Effector memory CD8-positive, alpha-beta T cell (primary cell): ENCODE measurements at regions not wholly inside any gene's neighbourhood (a gene's known extent, or its start where the extent isn't known, plus 50 kb on each side); places are given as distances from the start of the nearest gene placed in this dataset.
"Not testable (repeated sequence)": the region's sequence is repeated elsewhere in the genome, so short reads cannot be mapped to it uniquely, and the experiment has no call there.

Experiments used
- ATAC-seq: fragments of 150-1000 bp; cut with Tn5 transposase; replicated peaks from 2 replicates; pipeline ENCODE4 v1.10.0; 2021; ENCODE audit warnings: mild to moderate bottlenecking, moderate library complexity
- DNase-seq, 3 experiments: peaks; one replicate each; pipeline ENCODE4 v3.0.0; 2021
- H3K27ac Mint-ChIP-seq, 2 donors: one replicate each; pipeline ENCODE4 v1.8.0; 2022; ENCODE audit warnings: mild to moderate bottlenecking in 2 of 2, mixed read lengths in 2 of 2, moderate library complexity in 2 of 2
- H3K27me3 Mint-ChIP-seq, 2 donors: one replicate each; pipeline ENCODE4 v1.8.0; 2022; ENCODE audit warnings: mixed read lengths in 2 of 2
- H3K36me3 Mint-ChIP-seq: one replicate; pipeline ENCODE4 v1.8.0; 2022; ENCODE audit warnings: mild to moderate bottlenecking, moderate library complexity, mixed read lengths; ENCODE audit not compliant: insufficient read depth
- H3K4me1 Mint-ChIP-seq, 2 donors: one replicate each; pipeline ENCODE4 v1.8.0; 2022; ENCODE audit warnings: low read depth in 2 of 2, mixed read lengths in 2 of 2
- H3K4me3 Mint-ChIP-seq, 2 donors: one replicate each; pipeline ENCODE4 v1.8.0; 2022; ENCODE audit warnings: mild to moderate bottlenecking in 2 of 2, mixed read lengths in 2 of 2, moderate library complexity in 2 of 2
- H3K9me3 Mint-ChIP-seq, 2 donors: one replicate each; pipeline ENCODE4 v1.8.0; 2022; ENCODE audit warnings: mixed read lengths in 2 of 2

DNA sequence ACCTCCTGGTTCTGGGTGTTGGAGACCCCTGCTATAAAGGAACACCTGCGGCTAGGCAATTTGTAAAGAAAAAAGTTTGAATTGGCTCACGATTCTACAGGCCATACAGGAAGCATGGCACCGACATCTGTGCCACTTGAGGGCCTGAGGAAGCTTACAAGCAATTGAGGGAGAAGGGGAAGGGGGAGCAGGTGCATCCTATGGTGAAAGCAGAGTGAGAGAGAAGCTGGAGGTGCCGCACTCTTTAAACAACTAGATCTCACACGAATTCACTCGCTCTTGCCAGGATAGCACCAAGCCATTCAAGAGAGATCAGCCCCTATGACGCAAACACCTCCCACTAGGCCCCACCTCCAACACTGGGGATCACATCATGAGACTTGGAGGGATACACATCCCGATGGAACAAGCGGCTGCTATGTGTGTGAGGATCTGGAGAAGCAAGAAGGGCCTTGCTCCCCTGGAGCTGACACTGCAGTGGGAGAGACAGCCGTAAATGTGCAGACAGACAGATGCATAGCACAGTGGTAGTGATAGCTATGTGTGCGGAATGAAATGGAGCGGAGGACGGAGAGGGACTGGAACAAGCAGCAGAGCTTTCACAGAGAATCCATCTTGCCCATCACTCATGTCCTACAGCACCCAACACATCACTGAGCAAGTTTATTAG is 60.7 kb upstream of the HELT start:
- Mint-ChIP-seq H3K27ac (no peak overlapping the region), H3K9me3 (no peaks in the 10 kb centered on the region), H3K27me3 (peaks cover 12 to 42% of the 10 kb centered on the region in 2 donors), H3K4me1 (peaks cover 0 to 8% of the 10 kb centered on the region in 2 donors), H3K4me3 (no peak overlapping the region), H3K36me3 (no peaks in the 10 kb centered on the region)
- ATAC-seq (no peak), DNase-seq (no peak)

DNA sequence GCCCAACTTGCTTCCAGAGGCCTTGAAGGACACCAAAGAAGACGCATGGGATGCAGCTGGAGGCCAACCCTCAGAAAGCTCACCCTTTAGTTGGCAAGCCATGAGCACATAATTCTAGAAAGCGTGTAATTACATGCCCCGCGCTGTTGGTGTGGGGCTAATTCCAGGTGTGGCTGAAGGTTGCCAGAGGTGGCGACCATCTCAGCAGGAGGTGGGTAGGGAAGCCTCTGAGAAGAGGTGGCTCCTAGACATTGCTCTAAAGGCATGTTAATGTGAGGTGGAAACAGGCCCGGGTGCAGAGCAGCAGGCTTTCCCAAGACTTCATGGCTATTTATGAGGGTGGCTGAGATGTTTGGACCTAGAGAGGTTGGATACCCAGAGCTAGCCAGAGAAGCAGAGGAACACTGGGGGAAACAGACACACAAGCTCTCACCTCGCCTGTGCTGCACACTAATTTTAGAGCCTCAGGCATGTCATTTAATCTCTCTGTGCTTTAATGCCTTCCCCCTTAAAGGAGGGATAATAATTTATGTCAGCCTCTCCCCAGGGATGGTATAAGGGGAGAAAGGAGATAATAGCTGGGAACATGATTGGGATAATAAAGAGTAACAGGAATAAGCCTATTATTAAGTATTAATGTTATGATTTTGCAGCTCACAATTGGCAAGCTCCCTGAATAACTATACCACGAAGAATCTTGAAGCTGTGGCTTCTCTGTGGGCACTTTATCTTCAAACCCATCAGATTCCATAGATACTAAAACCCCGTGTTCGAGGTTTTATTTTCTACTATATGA is 60.0 kb upstream of the HELT start:
- Mint-ChIP-seq H3K27ac (no peak overlapping the region), H3K27me3 (peaks cover 12 to 38% of the 10 kb centered on the region in 2 donors), H3K4me3 (no peak overlapping the region), H3K4me1 (peaks cover 0 to 8% of the 10 kb centered on the region in 2 donors), H3K9me3 (no peaks in the 10 kb centered on the region), H3K36me3 (peaks cover 2% of the 10 kb centered on the region)
- no peak for ATAC-seq
- DNase-seq, result no peak

DNA sequence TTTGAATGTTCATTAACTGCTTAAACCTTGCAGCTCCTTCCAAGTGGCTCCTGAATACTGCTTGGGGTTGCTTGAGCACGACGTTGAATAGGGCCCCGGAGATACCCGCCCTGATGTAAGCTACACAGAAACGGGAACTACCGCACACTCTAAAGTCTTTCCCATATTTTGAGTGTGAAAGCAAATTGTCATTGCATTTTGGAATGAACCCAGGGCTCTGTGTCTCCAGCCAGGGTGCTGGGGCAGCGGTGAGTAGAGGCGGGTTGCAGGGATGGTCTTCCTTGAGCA is 59.4 kb upstream of the HELT start:
- H3K4me1 Mint-ChIP-seq, result peaks cover 0 to 8% of the 10 kb centered on the region in 2 donors

DNA sequence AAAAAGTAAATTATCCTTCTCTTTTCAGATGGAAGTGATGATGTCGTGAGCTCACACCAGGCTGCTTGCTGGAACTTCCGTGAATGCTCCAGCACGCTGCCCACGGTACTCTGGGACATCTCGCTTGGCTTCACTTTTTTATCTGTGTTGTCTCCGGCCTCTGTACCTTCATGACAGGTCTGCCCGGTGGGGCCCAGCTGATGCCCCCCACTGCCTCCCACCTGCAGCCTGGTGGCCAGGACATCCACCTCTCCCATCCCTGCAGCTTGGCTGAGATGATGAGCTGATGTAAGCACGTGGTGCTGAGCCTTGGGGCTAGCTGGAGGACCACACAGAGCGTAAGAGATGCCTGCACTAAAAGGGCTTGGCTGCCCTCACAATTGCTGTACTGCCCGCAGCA is 59.0 kb upstream of the HELT start:
- no peaks in the 10 kb centered on the region for H3K9me3 Mint-ChIP-seq
- peaks cover 12 to 29% of the 10 kb centered on the region in 2 donors for H3K27me3 Mint-ChIP-seq
- DNase-seq, result no peak
- H3K4me1 Mint-ChIP-seq, result peaks cover 0 to 8% of the 10 kb centered on the region in 2 donors
- no peak overlapping the region for H3K27ac Mint-ChIP-seq
- H3K36me3 Mint-ChIP-seq, result peaks cover 12% of the 10 kb centered on the region
- H3K4me3 Mint-ChIP-seq, result no peak overlapping the region
- no peak for ATAC-seq

More for the DNA sequence above, 59.4 kb upstream of the HELT start:
- ATAC-seq, result no peak
- no peak for DNase-seq
- Mint-ChIP-seq H3K4me3 (no peak overlapping the region), H3K9me3 (no peaks in the 10 kb centered on the region), H3K27ac (no peak overlapping the region), H3K27me3 (peaks cover 12 to 33% of the 10 kb centered on the region in 2 donors), H3K36me3 (peaks cover 7% of the 10 kb centered on the region)

DNA sequence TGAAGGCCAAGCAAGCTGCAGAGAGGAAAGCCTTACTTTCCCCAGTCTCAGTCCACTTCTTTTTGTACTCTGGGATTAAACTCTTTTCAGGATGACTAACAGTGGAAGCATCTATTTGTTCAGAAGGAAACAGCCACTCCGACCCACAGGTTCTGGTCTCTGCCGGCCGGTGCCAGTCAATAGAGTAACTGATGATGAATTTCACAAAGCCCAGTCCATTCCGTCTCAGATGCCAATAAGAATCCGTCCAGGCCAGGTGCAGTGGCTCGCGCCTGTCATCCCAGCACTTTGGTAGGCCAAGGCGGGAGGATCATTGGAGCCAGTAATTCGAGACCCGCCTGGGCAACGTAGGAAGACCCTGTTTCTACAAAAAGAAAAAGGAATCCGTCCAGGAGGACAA is 58.5 kb upstream of the HELT start:
- Mint-ChIP-seq H3K36me3 (peaks cover 17% of the 10 kb centered on the region), H3K27ac (no peak overlapping the region), H3K4me1 (peaks cover under 1 to 8% of the 10 kb centered on the region in 2 donors), H3K9me3 (peaks cover 0 to 2% of the 10 kb centered on the region in 2 donors), H3K4me3 (no peak overlapping the region), H3K27me3 (peaks cover 14 to 24% of the 10 kb centered on the region in 2 donors)
- ATAC-seq (no peak), DNase-seq (no peak)

DNA sequence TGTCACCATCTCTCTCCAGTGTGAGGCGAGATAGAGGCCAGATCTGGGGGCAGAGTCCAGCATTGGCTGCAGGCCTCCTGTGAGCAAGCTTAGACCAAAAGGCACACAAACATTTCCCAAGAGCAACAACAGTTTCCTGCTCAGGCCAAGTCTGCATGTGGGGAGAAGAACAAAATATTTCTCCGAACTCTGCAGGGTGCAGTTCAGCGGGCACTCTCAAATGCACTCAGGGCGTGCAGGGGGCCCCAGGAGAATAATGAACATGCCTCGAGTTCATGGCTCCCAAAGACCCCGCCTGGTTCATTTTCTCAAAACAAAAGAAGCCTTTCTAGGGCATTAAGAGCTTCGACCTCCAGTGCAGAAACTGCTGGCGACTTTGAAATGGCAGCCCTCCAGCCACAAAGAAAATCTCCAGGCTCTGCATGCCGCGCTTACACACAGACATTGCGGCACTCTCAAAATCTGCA is 57.8 kb upstream of the HELT start:
- ATAC-seq (no peak), DNase-seq (no peak)
- Mint-ChIP-seq H3K36me3 (peaks cover 24% of the 10 kb centered on the region), H3K4me1 (peaks cover 4 to 12% of the 10 kb centered on the region in 2 donors), H3K4me3 (no peak overlapping the region), H3K9me3 (peaks cover 4 to 7% of the 10 kb centered on the region in 2 donors), H3K27ac (no peak overlapping the region), H3K27me3 (peaks cover 18 to 22% of the 10 kb centered on the region in 2 donors)

DNA sequence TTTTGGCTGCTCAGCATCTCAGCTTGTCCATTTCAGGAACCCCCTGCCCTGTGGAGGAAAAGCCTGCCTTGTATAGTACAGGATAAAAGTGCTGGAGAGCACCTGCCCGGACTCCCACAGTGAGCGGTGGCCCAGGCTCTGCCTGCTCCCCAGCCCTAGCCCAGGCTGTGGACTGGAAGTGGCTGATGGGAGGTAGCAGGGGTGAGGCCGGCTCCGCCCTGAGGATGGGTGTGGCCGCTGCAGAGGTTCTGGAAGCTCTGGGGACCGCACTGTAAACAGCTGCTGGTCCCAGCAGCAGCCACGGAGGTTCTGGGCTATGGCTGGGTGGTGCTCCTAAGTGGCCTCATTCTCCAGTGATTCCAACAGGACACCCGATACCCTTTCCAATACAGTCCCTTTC is 56.6 kb upstream of the HELT start:
- DNase-seq, result no peak
- Mint-ChIP-seq H3K4me1 (peaks cover 4 to 12% of the 10 kb centered on the region in 2 donors), H3K27me3 (peaks cover 18 to 22% of the 10 kb centered on the region in 2 donors), H3K36me3 (peaks cover 34% of the 10 kb centered on the region), H3K9me3 (peaks cover 4 to 7% of the 10 kb centered on the region in 2 donors), H3K4me3 (no peak overlapping the region), H3K27ac (no peak overlapping the region)
- ATAC-seq, result no peak

DNA sequence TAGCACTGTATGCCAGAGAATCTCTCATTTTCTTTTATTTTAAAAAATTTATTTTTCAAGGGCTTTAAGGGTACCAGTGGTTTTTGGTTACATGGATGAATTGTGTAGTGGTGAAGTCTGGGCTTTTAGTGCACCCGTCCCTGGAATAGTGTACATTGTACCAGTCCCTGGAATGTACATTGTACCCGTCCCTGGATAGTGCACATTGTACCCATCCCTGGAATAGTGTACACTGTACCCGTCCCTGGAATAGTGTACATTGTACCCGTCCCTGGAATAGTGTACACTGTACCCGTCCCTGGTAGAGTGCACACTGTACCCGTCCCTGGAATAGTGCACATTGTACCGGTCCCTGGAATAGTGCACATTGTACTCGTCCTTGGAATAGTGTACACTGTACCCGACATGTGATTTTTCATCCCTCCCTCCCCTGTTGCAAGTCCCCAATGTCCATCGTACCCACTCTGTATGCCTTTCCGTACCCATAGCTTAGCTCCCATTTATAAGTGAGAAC is 56.1 kb upstream of the HELT start:
- peaks cover 4 to 12% of the 10 kb centered on the region in 2 donors for H3K4me1 Mint-ChIP-seq
- peaks cover 34% of the 10 kb centered on the region for H3K36me3 Mint-ChIP-seq
- no peak for DNase-seq
- no peak overlapping the region for H3K4me3 Mint-ChIP-seq
- peaks cover 4 to 7% of the 10 kb centered on the region in 2 donors for H3K9me3 Mint-ChIP-seq
- ATAC-seq, result no peak
- no peak overlapping the region for H3K27ac Mint-ChIP-seq
- H3K27me3 Mint-ChIP-seq, result peaks cover 17 to 22% of the 10 kb centered on the region in 2 donors

DNA sequence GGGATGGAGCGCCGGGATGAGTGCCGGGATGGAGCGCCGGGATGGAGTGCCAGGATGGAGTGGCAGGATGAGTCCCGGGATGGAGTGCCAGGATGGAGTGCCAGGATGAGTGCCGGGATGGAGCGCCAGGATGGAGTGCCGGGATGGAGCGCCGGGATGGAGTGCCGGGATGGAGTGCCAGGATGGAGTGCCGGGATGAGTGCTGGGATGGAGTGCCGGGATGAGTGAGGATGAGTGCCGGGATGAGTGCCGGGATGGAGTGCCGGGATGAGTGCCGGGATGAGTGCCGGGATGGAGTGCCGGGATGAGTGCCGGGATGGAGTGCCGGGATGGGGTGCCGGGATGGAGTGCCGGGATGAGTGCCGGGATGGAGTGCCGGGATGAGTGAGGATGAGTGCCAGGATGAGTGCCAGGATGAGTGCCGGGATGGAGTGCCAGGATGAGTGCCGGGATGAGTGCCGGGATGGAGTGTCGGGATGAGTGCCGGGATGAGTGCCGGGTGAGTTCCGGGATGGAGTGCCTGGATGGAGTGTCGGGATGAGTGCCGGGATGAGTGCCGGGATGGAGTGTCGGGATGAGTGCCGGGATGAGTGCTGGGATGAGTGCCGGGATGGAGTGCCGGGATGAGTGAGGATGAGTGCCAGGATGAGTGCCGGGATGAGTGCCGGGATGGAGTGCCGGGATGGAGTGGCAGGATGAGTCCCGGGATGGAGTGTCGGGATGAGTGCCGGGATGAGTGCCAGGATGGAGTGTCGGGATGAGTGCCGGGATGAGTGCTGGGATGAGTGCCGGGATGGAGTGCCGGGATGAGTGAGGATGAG is 52.9 kb upstream of the HELT start:
- H3K4me3 Mint-ChIP-seq, result peak overlapping the region; percentile 84 to 87
- H3K36me3 Mint-ChIP-seq, result peaks cover 50% of the 10 kb centered on the region
- not testable (repeated sequence) for H3K4me1 Mint-ChIP-seq, ATAC-seq, H3K9me3 Mint-ChIP-seq, H3K27me3 Mint-ChIP-seq, DNase-seq
- H3K27ac Mint-ChIP-seq, result peak overlapping the region; percentile 100

DNA sequence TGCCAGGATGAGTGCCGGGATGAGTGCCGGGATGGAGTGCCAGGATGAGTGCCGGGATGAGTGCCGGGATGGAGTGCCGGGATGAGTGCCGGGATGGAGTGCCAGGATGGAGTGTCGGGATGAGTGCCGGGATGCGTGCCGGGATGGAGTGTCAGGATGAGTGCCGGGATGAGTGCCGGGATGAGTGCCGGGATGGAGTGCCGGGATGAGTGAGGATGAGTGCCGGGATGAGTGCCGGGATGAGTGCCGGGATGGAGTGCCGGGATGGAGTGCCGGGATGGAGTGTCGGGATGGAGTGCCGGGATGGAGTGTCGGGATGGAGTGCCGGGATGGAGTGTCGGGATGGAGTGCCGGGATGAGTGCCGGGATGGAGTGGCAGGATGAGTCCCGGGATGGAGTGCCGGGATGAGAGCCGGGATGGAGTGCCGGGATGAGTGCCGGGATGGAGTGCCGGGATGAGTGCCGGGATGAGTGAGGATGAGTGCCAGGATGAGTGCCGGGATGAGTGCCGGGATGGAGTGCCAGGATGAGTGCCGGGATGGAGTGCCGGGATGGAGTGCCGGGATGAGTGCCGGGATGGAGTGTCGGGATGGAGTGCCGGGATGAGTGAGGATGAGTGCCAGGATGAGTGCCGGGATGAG is 52.1 kb upstream of the HELT start:
- Mint-ChIP-seq H3K27me3 (peaks cover 6 to 16% of the 10 kb centered on the region in 2 donors), H3K27ac (peak overlapping the region; percentile 100)

DNA sequence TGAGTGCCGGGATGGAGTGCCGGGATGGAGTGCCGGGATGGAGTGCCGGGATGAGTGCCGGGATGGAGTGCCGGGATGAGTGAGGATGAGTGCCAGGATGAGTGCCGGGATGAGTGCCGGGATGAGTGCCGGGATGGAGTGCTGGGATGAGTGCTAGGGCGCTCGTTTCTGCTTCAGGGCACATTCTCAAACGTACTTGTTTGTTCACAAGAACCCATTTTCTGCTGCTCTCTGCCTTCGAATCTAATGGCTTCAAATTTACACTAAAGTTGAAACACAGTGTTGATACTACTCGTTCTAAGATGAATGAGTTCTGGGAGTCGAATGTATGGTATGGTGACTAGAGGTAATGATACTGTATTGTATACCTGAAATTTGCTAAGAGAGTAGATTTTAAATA is 50.6 kb upstream of the HELT start:
- Mint-ChIP-seq H3K36me3 (peaks cover 50% of the 10 kb centered on the region), H3K4me3 (peak overlapping the region; percentile 49 to 68), H3K9me3 (peaks cover 7 to 19% of the 10 kb centered on the region in 2 donors), H3K27ac (peak overlapping the region; percentile 89 to 96), H3K27me3 (peaks cover 19 to 31% of the 10 kb centered on the region in 2 donors)
- not testable (repeated sequence) for ATAC-seq, H3K4me1 Mint-ChIP-seq
- peak in 1 of 3 experiments; percentile 26 for DNase-seq

More for the DNA sequence above, 52.1 kb upstream of the HELT start:
- peak in 2 of 3 experiments; percentile 21 to 55 for DNase-seq
- H3K4me3 Mint-ChIP-seq, ATAC-seq, H3K9me3 Mint-ChIP-seq, H3K4me1 Mint-ChIP-seq: not testable (repeated sequence)
- H3K36me3 Mint-ChIP-seq, result peaks cover 50% of the 10 kb centered on the region

DNA sequence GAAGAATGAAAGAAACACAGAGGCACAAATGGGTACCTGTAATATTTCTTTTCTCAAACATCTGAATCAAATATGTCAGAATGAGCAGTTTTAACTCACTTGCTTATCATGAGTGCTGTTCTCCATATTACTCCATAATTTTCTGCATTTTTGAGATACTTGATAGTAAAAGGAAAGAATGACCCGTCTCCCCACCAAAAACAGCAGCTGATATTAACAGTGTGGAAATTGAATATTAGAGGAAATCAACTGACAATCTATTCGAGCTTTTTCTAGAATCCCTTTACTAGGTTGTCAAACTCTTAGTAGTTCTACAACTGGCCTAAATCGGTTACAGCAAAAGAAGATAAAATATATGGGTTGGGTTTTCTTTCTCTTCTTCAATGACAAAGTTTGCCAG is 49.9 kb upstream of the HELT start:
- peak overlapping the region; percentile 89 to 96 for H3K27ac Mint-ChIP-seq
- ATAC-seq (peak; percentile 17), DNase-seq (no peak)
- H3K9me3 Mint-ChIP-seq, result peaks cover 7 to 19% of the 10 kb centered on the region in 2 donors
- peaks cover 48% of the 10 kb centered on the region for H3K36me3 Mint-ChIP-seq
- no peak overlapping the region for H3K4me3 Mint-ChIP-seq
- H3K27me3 Mint-ChIP-seq, result peaks cover 25 to 37% of the 10 kb centered on the region in 2 donors
- peaks cover 4 to 7% of the 10 kb centered on the region in 2 donors for H3K4me1 Mint-ChIP-seq
